DOHH2 (cell line): ENCODE measurements at regions not wholly inside any gene's neighbourhood (a gene's known extent, or its start where the extent isn't known, plus 50 kb on each side); places are given as distances from the start of the nearest gene placed in this dataset.

Experiments used
- EZH2phosphoT487 ChIP-seq: fragments of 200-600 bp; sonication (generic); IDR thresholded peaks from 2 replicates; pipeline ENCODE4 v1.6.1; 2017; ENCODE audit warnings: borderline replicate concordance, mild to moderate bottlenecking, antibody characterized with exemption, low read length, moderate library complexity, mixed read lengths
- TF ChIP-seq, protein P1 (sequence below): fragments of 200-600 bp; sonication (generic); IDR thresholded peaks from one replicate; pipeline ENCODE4 v1.5.1; 2014; ENCODE audit warnings: antibody characterized with exemption, mild to moderate bottlenecking, low read depth, low read length; ENCODE audit not compliant: poor library complexity, severe bottlenecking

DNA sequence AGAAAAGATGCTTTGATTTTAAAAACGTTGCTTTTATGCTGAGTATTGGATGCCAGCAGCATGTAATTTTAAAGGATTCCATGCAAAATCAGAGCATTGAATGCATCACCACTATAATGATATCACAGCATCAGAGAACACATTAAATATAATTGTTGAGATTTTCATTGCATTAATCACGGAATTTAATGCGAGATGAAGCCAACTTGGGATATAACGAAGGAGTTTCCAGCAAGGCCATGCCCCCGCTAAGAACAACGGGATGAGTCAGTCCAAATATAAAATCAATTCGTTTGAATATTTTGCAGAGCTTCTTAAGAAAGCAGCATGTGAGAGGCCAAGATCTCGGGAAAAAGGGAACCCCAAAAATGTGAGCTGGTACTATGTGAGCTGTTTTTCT is 423.4 kb upstream of the CHRM3 start:
- TF ChIP-seq, protein P1, sequence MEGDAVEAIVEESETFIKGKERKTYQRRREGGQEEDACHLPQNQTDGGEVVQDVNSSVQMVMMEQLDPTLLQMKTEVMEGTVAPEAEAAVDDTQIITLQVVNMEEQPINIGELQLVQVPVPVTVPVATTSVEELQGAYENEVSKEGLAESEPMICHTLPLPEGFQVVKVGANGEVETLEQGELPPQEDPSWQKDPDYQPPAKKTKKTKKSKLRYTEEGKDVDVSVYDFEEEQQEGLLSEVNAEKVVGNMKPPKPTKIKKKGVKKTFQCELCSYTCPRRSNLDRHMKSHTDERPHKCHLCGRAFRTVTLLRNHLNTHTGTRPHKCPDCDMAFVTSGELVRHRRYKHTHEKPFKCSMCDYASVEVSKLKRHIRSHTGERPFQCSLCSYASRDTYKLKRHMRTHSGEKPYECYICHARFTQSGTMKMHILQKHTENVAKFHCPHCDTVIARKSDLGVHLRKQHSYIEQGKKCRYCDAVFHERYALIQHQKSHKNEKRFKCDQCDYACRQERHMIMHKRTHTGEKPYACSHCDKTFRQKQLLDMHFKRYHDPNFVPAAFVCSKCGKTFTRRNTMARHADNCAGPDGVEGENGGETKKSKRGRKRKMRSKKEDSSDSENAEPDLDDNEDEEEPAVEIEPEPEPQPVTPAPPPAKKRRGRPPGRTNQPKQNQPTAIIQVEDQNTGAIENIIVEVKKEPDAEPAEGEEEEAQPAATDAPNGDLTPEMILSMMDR, result no peak
- TF ChIP-seq EZH2phosphoT487, result no peak
